ENCODE measurements at regions not wholly inside any gene's neighbourhood (a gene's known extent, or its start where the extent isn't known, plus 50 kb on each side); places are given as distances from the start of the nearest gene placed in this dataset.

DNA sequence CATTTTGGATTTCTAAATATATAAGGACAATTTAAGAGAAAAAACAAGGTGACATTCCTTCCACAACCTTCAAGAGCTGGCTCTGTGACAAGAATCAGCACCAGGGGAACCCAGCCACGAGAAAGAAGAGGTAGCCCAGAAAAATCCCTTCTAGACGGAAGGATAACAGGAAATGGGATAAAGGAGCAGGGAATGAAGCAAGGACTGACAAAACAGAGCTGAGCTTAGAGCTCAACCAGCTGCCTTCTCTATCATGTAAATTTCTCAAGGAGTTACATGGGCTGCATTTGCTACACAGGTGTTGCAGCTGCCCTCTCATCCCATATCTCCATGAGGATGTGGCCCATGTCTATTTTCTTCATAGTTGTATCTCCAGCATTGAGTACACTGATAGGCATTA, 154.2 kb upstream of the PRDX4 start:
- TF ChIP-seq, protein P1, sequence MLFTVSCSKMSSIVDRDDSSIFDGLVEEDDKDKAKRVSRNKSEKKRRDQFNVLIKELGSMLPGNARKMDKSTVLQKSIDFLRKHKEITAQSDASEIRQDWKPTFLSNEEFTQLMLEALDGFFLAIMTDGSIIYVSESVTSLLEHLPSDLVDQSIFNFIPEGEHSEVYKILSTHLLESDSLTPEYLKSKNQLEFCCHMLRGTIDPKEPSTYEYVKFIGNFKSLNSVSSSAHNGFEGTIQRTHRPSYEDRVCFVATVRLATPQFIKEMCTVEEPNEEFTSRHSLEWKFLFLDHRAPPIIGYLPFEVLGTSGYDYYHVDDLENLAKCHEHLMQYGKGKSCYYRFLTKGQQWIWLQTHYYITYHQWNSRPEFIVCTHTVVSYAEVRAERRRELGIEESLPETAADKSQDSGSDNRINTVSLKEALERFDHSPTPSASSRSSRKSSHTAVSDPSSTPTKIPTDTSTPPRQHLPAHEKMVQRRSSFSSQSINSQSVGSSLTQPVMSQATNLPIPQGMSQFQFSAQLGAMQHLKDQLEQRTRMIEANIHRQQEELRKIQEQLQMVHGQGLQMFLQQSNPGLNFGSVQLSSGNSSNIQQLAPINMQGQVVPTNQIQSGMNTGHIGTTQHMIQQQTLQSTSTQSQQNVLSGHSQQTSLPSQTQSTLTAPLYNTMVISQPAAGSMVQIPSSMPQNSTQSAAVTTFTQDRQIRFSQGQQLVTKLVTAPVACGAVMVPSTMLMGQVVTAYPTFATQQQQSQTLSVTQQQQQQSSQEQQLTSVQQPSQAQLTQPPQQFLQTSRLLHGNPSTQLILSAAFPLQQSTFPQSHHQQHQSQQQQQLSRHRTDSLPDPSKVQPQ (CRISPR knock-in tag; IDR thresholded peaks at IDR 0.05; ENCODE audit: borderline replicate concordance): no peak
- TF ChIP-seq ZNF76 (CRISPR knock-in tag; IDR thresholded peaks at IDR 0.05; ENCODE audit: borderline replicate concordance) (no peak), POLR2AphosphoS5 (IDR thresholded peaks at IDR 0.05; ENCODE audit: control insufficient read depth, insufficient read depth, low read depth, low read length) (no peak), GABPA (tag; conservative IDR thresholded peaks at IDR 0.05; ENCODE audit: low read depth) (no peak)

All from K562 (cell line).